ENCODE measurements at regions not wholly inside any gene's neighbourhood (a gene's known extent, or its start where the extent isn't known, plus 50 kb on each side); places are given as distances from the start of the nearest gene placed in this dataset.

- Histone ChIP-seq H3K9me3 (ENCODE audit: control insufficient read depth, insufficient read depth, low read length) (peaks cover 16% of the 10 kb centered on the region), H3K36me3 (ENCODE audit: control insufficient read depth, insufficient read depth, low read length) (no peaks in the 10 kb centered on the region), H3K4me3 (ENCODE audit: low read depth, low read length) (no peak overlapping the region), H3K4me1 (ENCODE audit: control insufficient read depth, insufficient read depth, low read length) (no peaks in the 10 kb centered on the region), H3K9ac (ENCODE audit: low read depth, low read length) (no peak overlapping the region), H3K27me3 (ENCODE audit: control insufficient read depth, insufficient read depth, low read length) (no peaks in the 10 kb centered on the region)
Measured at GRCh38 chr21:24945910-24946309, 661.4 kb downstream of the MRPL39 start.

- Histone ChIP-seq H3K4me1 (ENCODE audit: control insufficient read depth, insufficient read depth, low read length) (no peaks in the 10 kb centered on the region), H3K4me3 (ENCODE audit: low read depth, low read length) (no peak overlapping the region), H3K9me3 (ENCODE audit: control insufficient read depth, insufficient read depth, low read length) (peaks cover 11% of the 10 kb centered on the region), H3K27me3 (ENCODE audit: control insufficient read depth, insufficient read depth, low read length) (no peaks in the 10 kb centered on the region), H3K9ac (ENCODE audit: low read depth, low read length) (no peak overlapping the region), H3K36me3 (ENCODE audit: control insufficient read depth, insufficient read depth, low read length) (no peaks in the 10 kb centered on the region)
Measured at GRCh38 chr21:24941316-24942185, 665.7 kb downstream of the MRPL39 start.

GRCh38 chr21:24939291-24939690 is 668.0 kb downstream of the MRPL39 start:
- H3K4me3 ChIP-seq (ENCODE audit: low read depth, low read length), result no peak overlapping the region
- no peak overlapping the region for H3K9ac ChIP-seq (ENCODE audit: low read depth, low read length)
- peaks cover 25% of the 10 kb centered on the region for H3K9me3 ChIP-seq (ENCODE audit: control insufficient read depth, insufficient read depth, low read length)
- no peaks in the 10 kb centered on the region for H3K36me3 ChIP-seq (ENCODE audit: control insufficient read depth, insufficient read depth, low read length)
- H3K4me1 ChIP-seq (ENCODE audit: control insufficient read depth, insufficient read depth, low read length), result no peaks in the 10 kb centered on the region
- H3K27me3 ChIP-seq (ENCODE audit: control insufficient read depth, insufficient read depth, low read length), result no peaks in the 10 kb centered on the region

GRCh38 chr21:24938573-24938972 is 668.7 kb downstream of the MRPL39 start:
- H3K27me3 ChIP-seq (ENCODE audit: control insufficient read depth, insufficient read depth, low read length), result no peaks in the 10 kb centered on the region
- no peaks in the 10 kb centered on the region for H3K36me3 ChIP-seq (ENCODE audit: control insufficient read depth, insufficient read depth, low read length)
- no peak overlapping the region for H3K4me3 ChIP-seq (ENCODE audit: low read depth, low read length)
- peaks cover 29% of the 10 kb centered on the region for H3K9me3 ChIP-seq (ENCODE audit: control insufficient read depth, insufficient read depth, low read length)
- H3K4me1 ChIP-seq (ENCODE audit: control insufficient read depth, insufficient read depth, low read length), result no peaks in the 10 kb centered on the region
- H3K9ac ChIP-seq (ENCODE audit: low read depth, low read length), result no peak overlapping the region

- peaks cover 32% of the 10 kb centered on the region for H3K9me3 ChIP-seq (ENCODE audit: control insufficient read depth, insufficient read depth, low read length)
- no peak overlapping the region for H3K4me3 ChIP-seq (ENCODE audit: low read depth, low read length)
- H3K4me1 ChIP-seq (ENCODE audit: control insufficient read depth, insufficient read depth, low read length), result no peaks in the 10 kb centered on the region
- H3K27me3 ChIP-seq (ENCODE audit: control insufficient read depth, insufficient read depth, low read length), result no peaks in the 10 kb centered on the region
- H3K36me3 ChIP-seq (ENCODE audit: control insufficient read depth, insufficient read depth, low read length), result no peaks in the 10 kb centered on the region
- H3K9ac ChIP-seq (ENCODE audit: low read depth, low read length), result no peak overlapping the region
Measured at GRCh38 chr21:24935991-24936390, 671.3 kb downstream of the MRPL39 start.

- Histone ChIP-seq H3K36me3 (ENCODE audit: control insufficient read depth, insufficient read depth, low read length) (no peaks in the 10 kb centered on the region), H3K9ac (ENCODE audit: low read depth, low read length) (no peak overlapping the region), H3K4me1 (ENCODE audit: control insufficient read depth, insufficient read depth, low read length) (no peaks in the 10 kb centered on the region), H3K27me3 (ENCODE audit: control insufficient read depth, insufficient read depth, low read length) (no peaks in the 10 kb centered on the region), H3K4me3 (ENCODE audit: low read depth, low read length) (no peak overlapping the region), H3K9me3 (ENCODE audit: control insufficient read depth, insufficient read depth, low read length) (peaks cover 8% of the 10 kb centered on the region)
Measured at GRCh38 chr21:24910591-24910990, 696.7 kb downstream of the MRPL39 start.

GRCh38 chr21:24903994-24904635 is 703.2 kb downstream of the MRPL39 start:
- Histone ChIP-seq H3K9ac (ENCODE audit: low read depth, low read length) (no peak overlapping the region), H3K27me3 (ENCODE audit: control insufficient read depth, insufficient read depth, low read length) (no peaks in the 10 kb centered on the region), H3K4me1 (ENCODE audit: control insufficient read depth, insufficient read depth, low read length) (no peaks in the 10 kb centered on the region), H3K36me3 (ENCODE audit: control insufficient read depth, insufficient read depth, low read length) (no peaks in the 10 kb centered on the region), H3K9me3 (ENCODE audit: control insufficient read depth, insufficient read depth, low read length) (peaks cover 14% of the 10 kb centered on the region), H3K4me3 (ENCODE audit: low read depth, low read length) (no peak overlapping the region)

GRCh38 chr21:24899138-24899537 is 708.1 kb downstream of the MRPL39 start:
- Histone ChIP-seq H3K4me1 (ENCODE audit: control insufficient read depth, insufficient read depth, low read length) (no peaks in the 10 kb centered on the region), H3K27me3 (ENCODE audit: control insufficient read depth, insufficient read depth, low read length) (no peaks in the 10 kb centered on the region), H3K4me3 (ENCODE audit: low read depth, low read length) (no peak overlapping the region), H3K9ac (ENCODE audit: low read depth, low read length) (no peak overlapping the region), H3K36me3 (ENCODE audit: control insufficient read depth, insufficient read depth, low read length) (no peaks in the 10 kb centered on the region), H3K9me3 (ENCODE audit: control insufficient read depth, insufficient read depth, low read length) (peaks cover 18% of the 10 kb centered on the region)

GRCh38 chr21:24897883-24898282 is 709.4 kb downstream of the MRPL39 start:
- no peak overlapping the region for H3K4me3 ChIP-seq (ENCODE audit: low read depth, low read length)

GRCh38 chr21:24896735-24897124 is 710.6 kb downstream of the MRPL39 start:
- no peak overlapping the region for H3K4me3 ChIP-seq (ENCODE audit: low read depth, low read length)
- H3K9me3 ChIP-seq (ENCODE audit: control insufficient read depth, insufficient read depth, low read length), result peaks cover 13% of the 10 kb centered on the region
- H3K9ac ChIP-seq (ENCODE audit: low read depth, low read length), result no peak overlapping the region
- H3K4me1 ChIP-seq (ENCODE audit: control insufficient read depth, insufficient read depth, low read length), result no peaks in the 10 kb centered on the region
- H3K36me3 ChIP-seq (ENCODE audit: control insufficient read depth, insufficient read depth, low read length), result no peaks in the 10 kb centered on the region
- no peaks in the 10 kb centered on the region for H3K27me3 ChIP-seq (ENCODE audit: control insufficient read depth, insufficient read depth, low read length)

More at GRCh38 chr21:24897883-24898282, 709.4 kb downstream of the MRPL39 start:
- no peaks in the 10 kb centered on the region for H3K27me3 ChIP-seq (ENCODE audit: control insufficient read depth, insufficient read depth, low read length)
- no peaks in the 10 kb centered on the region for H3K4me1 ChIP-seq (ENCODE audit: control insufficient read depth, insufficient read depth, low read length)
- H3K9ac ChIP-seq (ENCODE audit: low read depth, low read length), result no peak overlapping the region
- peaks cover 13% of the 10 kb centered on the region for H3K9me3 ChIP-seq (ENCODE audit: control insufficient read depth, insufficient read depth, low read length)
- no peaks in the 10 kb centered on the region for H3K36me3 ChIP-seq (ENCODE audit: control insufficient read depth, insufficient read depth, low read length)

- H3K9me3 ChIP-seq (ENCODE audit: control insufficient read depth, insufficient read depth, low read length), result peaks cover 13% of the 10 kb centered on the region
Measured at GRCh38 chr21:24895885-24896734, 711.2 kb downstream of the MRPL39 start.

More at GRCh38 chr21:24895885-24896734, 711.2 kb downstream of the MRPL39 start:
- Histone ChIP-seq H3K9ac (ENCODE audit: low read depth, low read length) (no peak overlapping the region), H3K36me3 (ENCODE audit: control insufficient read depth, insufficient read depth, low read length) (no peaks in the 10 kb centered on the region), H3K4me3 (ENCODE audit: low read depth, low read length) (no peak overlapping the region), H3K4me1 (ENCODE audit: control insufficient read depth, insufficient read depth, low read length) (no peaks in the 10 kb centered on the region), H3K27me3 (ENCODE audit: control insufficient read depth, insufficient read depth, low read length) (no peaks in the 10 kb centered on the region)
